Activated T-helper 17 cell treated with anti-CD3 and anti-CD28 coated beads, Interleukin-2, amount 50 U/mL, for 72 hours (primary cell): ENCODE measurements at regions not wholly inside any gene's neighbourhood (a gene's known extent, or its start where the extent isn't known, plus 50 kb on each side); places are given as distances from the start of the nearest gene placed in this dataset.

Experiments used
- ATAC-seq: fragments of 150-1000 bp; cut with Tn5 transposase; replicated peaks from 2 replicates; pipeline ENCODE4 v1.10.0; 2021; ENCODE audit warnings: mild to moderate bottlenecking, moderate library complexity
- H3K27ac Mint-ChIP-seq: one replicate; pipeline ENCODE4 v1.8.0; 2022; ENCODE audit warnings: mixed read lengths
- H3K27me3 Mint-ChIP-seq: one replicate; pipeline ENCODE4 v1.8.0; 2022; ENCODE audit warnings: mixed read lengths
- H3K36me3 Mint-ChIP-seq: one replicate; pipeline ENCODE4 v1.8.0; 2022; ENCODE audit warnings: low read depth, mild to moderate bottlenecking, mixed read lengths
- H3K4me1 Mint-ChIP-seq: one replicate; pipeline ENCODE4 v1.8.0; 2022; ENCODE audit warnings: mixed read lengths
- H3K4me3 Mint-ChIP-seq: one replicate; pipeline ENCODE4 v1.8.0; 2022; ENCODE audit warnings: mild to moderate bottlenecking, mixed read lengths
- H3K9me3 Mint-ChIP-seq: one replicate; pipeline ENCODE4 v1.8.0; 2022; ENCODE audit warnings: mixed read lengths

GRCh38 chr7:25361387-25361786 is 133.1 kb upstream of the NPVF start:
- Mint-ChIP-seq H3K4me3 (no peak overlapping the region), H3K36me3 (no peaks in the 10 kb centered on the region), H3K27me3 (peaks cover 14% of the 10 kb centered on the region), H3K9me3 (no peaks in the 10 kb centered on the region), H3K4me1 (no peaks in the 10 kb centered on the region), H3K27ac (no peak overlapping the region)
- no peak for ATAC-seq

GRCh38 chr7:25361863-25362262 is 133.6 kb upstream of the NPVF start:
- H3K4me1 Mint-ChIP-seq = no peaks in the 10 kb centered on the region
- H3K4me3 Mint-ChIP-seq = no peak overlapping the region
- ATAC-seq = no peak
- H3K36me3 Mint-ChIP-seq = no peaks in the 10 kb centered on the region
- no peak overlapping the region for H3K27ac Mint-ChIP-seq
- peaks cover 17% of the 10 kb centered on the region for H3K27me3 Mint-ChIP-seq
- H3K9me3 Mint-ChIP-seq = no peaks in the 10 kb centered on the region

- H3K27ac Mint-ChIP-seq = no peak overlapping the region
- peaks cover 31% of the 10 kb centered on the region for H3K27me3 Mint-ChIP-seq
- H3K9me3 Mint-ChIP-seq = peaks cover 17% of the 10 kb centered on the region
- no peaks in the 10 kb centered on the region for H3K36me3 Mint-ChIP-seq
- no peaks in the 10 kb centered on the region for H3K4me1 Mint-ChIP-seq
- no peak for ATAC-seq
- H3K4me3 Mint-ChIP-seq = no peak overlapping the region
Observed at GRCh38 chr7:25368599-25369201, 140.4 kb upstream of the NPVF start.

GRCh38 chr7:25369786-25370185 is 141.5 kb upstream of the NPVF start:
- no peaks in the 10 kb centered on the region for H3K4me1 Mint-ChIP-seq
- H3K27me3 Mint-ChIP-seq = peaks cover 31% of the 10 kb centered on the region
- no peak overlapping the region for H3K4me3 Mint-ChIP-seq
- no peaks in the 10 kb centered on the region for H3K36me3 Mint-ChIP-seq
- no peak overlapping the region for H3K27ac Mint-ChIP-seq
- ATAC-seq = no peak
- peaks cover 17% of the 10 kb centered on the region for H3K9me3 Mint-ChIP-seq

GRCh38 chr7:25371972-25372371 is 143.7 kb upstream of the NPVF start:
- Mint-ChIP-seq H3K27ac (no peak overlapping the region), H3K36me3 (no peaks in the 10 kb centered on the region), H3K27me3 (peaks cover 27% of the 10 kb centered on the region), H3K4me3 (no peak overlapping the region), H3K4me1 (no peaks in the 10 kb centered on the region), H3K9me3 (peaks cover 17% of the 10 kb centered on the region)
- no peak for ATAC-seq

- Mint-ChIP-seq H3K9me3 (peaks cover 17% of the 10 kb centered on the region), H3K27me3 (peaks cover 11% of the 10 kb centered on the region), H3K27ac (no peak overlapping the region), H3K4me3 (no peak overlapping the region), H3K4me1 (no peaks in the 10 kb centered on the region), H3K36me3 (no peaks in the 10 kb centered on the region)
- no peak for ATAC-seq
Observed at GRCh38 chr7:25375805-25376600, 147.7 kb upstream of the NPVF start.

GRCh38 chr7:25379351-25380300 is 151.3 kb upstream of the NPVF start:
- no peak for ATAC-seq
- Mint-ChIP-seq H3K4me3 (no peak overlapping the region), H3K36me3 (no peaks in the 10 kb centered on the region)

GRCh38 chr7:25381818-25382589 is 153.7 kb upstream of the NPVF start:
- H3K36me3 Mint-ChIP-seq = no peaks in the 10 kb centered on the region
- H3K9me3 Mint-ChIP-seq = no peaks in the 10 kb centered on the region
- peaks cover 22% of the 10 kb centered on the region for H3K27me3 Mint-ChIP-seq
- no peaks in the 10 kb centered on the region for H3K4me1 Mint-ChIP-seq
- no peak overlapping the region for H3K27ac Mint-ChIP-seq
- no peak for ATAC-seq
- no peak overlapping the region for H3K4me3 Mint-ChIP-seq

More at GRCh38 chr7:25379351-25380300, 151.3 kb upstream of the NPVF start:
- H3K9me3 Mint-ChIP-seq = no peaks in the 10 kb centered on the region
- no peaks in the 10 kb centered on the region for H3K4me1 Mint-ChIP-seq
- H3K27ac Mint-ChIP-seq = no peak overlapping the region
- peaks cover 21% of the 10 kb centered on the region for H3K27me3 Mint-ChIP-seq

- Mint-ChIP-seq H3K4me3 (no peak overlapping the region), H3K4me1 (no peaks in the 10 kb centered on the region), H3K27ac (no peak overlapping the region), H3K27me3 (peaks cover 22% of the 10 kb centered on the region), H3K9me3 (no peaks in the 10 kb centered on the region), H3K36me3 (no peaks in the 10 kb centered on the region)
- no peak for ATAC-seq
Observed at GRCh38 chr7:25382869-25383268, 154.6 kb upstream of the NPVF start.

GRCh38 chr7:25383402-25383801 is 155.1 kb upstream of the NPVF start:
- H3K9me3 Mint-ChIP-seq = no peaks in the 10 kb centered on the region
- H3K27me3 Mint-ChIP-seq = peaks cover 22% of the 10 kb centered on the region
- H3K27ac Mint-ChIP-seq = no peak overlapping the region
- no peak overlapping the region for H3K4me3 Mint-ChIP-seq
- no peaks in the 10 kb centered on the region for H3K36me3 Mint-ChIP-seq
- ATAC-seq = no peak
- no peaks in the 10 kb centered on the region for H3K4me1 Mint-ChIP-seq

- ATAC-seq = no peak
Observed at GRCh38 chr7:25384788-25385505, 156.7 kb upstream of the NPVF start.

GRCh38 chr7:25385506-25386136 is 157.3 kb upstream of the NPVF start:
- no peak overlapping the region for H3K4me3 Mint-ChIP-seq
- no peak for ATAC-seq
- H3K27me3 Mint-ChIP-seq = peaks cover 28% of the 10 kb centered on the region
- no peaks in the 10 kb centered on the region for H3K4me1 Mint-ChIP-seq
- no peaks in the 10 kb centered on the region for H3K9me3 Mint-ChIP-seq
- H3K27ac Mint-ChIP-seq = no peak overlapping the region
- no peaks in the 10 kb centered on the region for H3K36me3 Mint-ChIP-seq

More at GRCh38 chr7:25384788-25385505, 156.7 kb upstream of the NPVF start:
- H3K4me1 Mint-ChIP-seq = no peaks in the 10 kb centered on the region
- H3K4me3 Mint-ChIP-seq = no peak overlapping the region
- no peaks in the 10 kb centered on the region for H3K9me3 Mint-ChIP-seq
- no peak overlapping the region for H3K27ac Mint-ChIP-seq
- no peaks in the 10 kb centered on the region for H3K36me3 Mint-ChIP-seq
- H3K27me3 Mint-ChIP-seq = peaks cover 27% of the 10 kb centered on the region

- Mint-ChIP-seq H3K4me3 (no peak overlapping the region), H3K9me3 (no peaks in the 10 kb centered on the region), H3K27ac (no peak overlapping the region), H3K27me3 (peaks cover 28% of the 10 kb centered on the region), H3K4me1 (no peaks in the 10 kb centered on the region), H3K36me3 (no peaks in the 10 kb centered on the region)
- ATAC-seq = no peak
Observed at GRCh38 chr7:25386311-25386744, 158.0 kb upstream of the NPVF start.
